Activated naive CD4-positive, alpha-beta T cell treated with anti-CD3 and anti-CD28 coated beads for 36 hours (primary cell): ENCODE measurements at regions not wholly inside any gene's neighbourhood (a gene's known extent, or its start where the extent isn't known, plus 50 kb on each side); places are given as distances from the start of the nearest gene placed in this dataset.
"Not testable (repeated sequence)": the region's sequence is repeated elsewhere in the genome, so short reads cannot be mapped to it uniquely, and the experiment has no call there.

Source experiments
- CTCF ChIA-PET: fragments of 350-600 bp; sonication (Branson Sonifier 250); formaldehyde crosslinking; loops from one replicate; lab custom pipeline; 2021; ENCODE audit warnings: antibody characterized with exemption; lab: Charles Lee
- DNase-seq: peaks from one replicate; pipeline ENCODE4 v3.0.0-alpha.2; 2020
- H3K27ac Mint-ChIP-seq: one replicate; pipeline ENCODE4 v1.8.0; 2021; ENCODE audit warnings: mild to moderate bottlenecking, mixed read lengths
- H3K27me3 Mint-ChIP-seq: one replicate; pipeline ENCODE4 v1.8.0; 2021; ENCODE audit warnings: low read depth, mixed read lengths
- H3K36me3 Mint-ChIP-seq: one replicate; pipeline ENCODE4 v1.8.0; 2021; ENCODE audit warnings: low read depth, mixed read lengths
- H3K4me1 Mint-ChIP-seq: one replicate; pipeline ENCODE4 v1.8.0; 2021; ENCODE audit warnings: low read depth, mixed read lengths
- H3K4me3 Mint-ChIP-seq: one replicate; pipeline ENCODE4 v1.8.0; 2021; ENCODE audit warnings: mild to moderate bottlenecking, moderate library complexity, mixed read lengths
- H3K9me3 Mint-ChIP-seq: one replicate; pipeline ENCODE4 v1.8.0; 2021; ENCODE audit warnings: mixed read lengths
- intact Hi-C: fragments of 100-400 bp; cut with micrococcal nuclease; formaldehyde crosslinking; loops from one replicate; pipeline ENCODE4 v1.15.1; 2023

DNA sequence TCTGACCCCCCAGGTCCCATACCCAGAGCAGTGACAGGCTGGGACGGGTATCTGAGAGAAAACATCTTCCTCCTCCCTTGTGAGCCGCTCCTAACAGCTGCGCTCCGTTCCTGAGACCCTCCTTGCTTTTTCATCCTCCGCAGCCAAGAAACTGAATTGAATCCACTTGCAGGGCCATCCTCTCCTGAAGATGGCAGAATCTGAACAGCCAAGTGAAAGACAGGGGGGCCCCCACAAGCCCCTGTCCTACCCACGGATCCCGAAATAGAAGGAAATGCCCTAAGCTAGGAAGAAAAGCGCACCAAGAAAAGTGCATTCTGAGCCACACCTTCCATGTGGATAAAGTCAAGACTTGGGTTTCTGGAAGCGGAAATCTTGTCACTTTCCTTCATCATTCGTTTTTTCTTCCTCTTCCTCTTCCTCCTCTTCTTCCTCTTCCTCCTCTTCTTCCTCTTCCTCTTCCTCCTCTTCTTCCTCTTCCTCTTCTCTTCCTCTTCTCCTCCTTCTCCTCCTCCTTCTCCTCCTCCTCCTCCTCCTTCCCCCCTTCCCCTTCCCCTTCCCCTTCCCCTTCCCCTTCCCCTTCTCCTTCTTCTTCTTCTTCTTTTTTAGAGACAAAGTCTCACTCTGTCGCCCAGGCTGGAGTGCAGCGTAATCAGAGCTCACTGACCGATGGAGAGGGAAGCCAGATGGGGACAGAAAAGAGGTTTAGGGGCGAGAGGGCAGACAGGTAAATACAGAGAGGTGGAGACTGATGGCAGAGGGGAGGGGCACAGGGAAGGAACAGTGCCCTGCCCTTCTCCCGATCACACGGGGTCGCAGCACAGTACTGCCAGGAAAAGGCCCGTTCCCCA lies 86.0 kb upstream of the WWC2 start:
- Mint-ChIP-seq H3K36me3 (no peaks in the 10 kb centered on the region), H3K27me3 (peaks cover 24% of the 10 kb centered on the region), H3K27ac (no peak overlapping the region), H3K4me3 (no peak overlapping the region), H3K9me3 (no peaks in the 10 kb centered on the region), H3K4me1 (no peaks in the 10 kb centered on the region)
- DNase-seq = no peak
- intact Hi-C loops = no loop called here
- CTCF ChIA-PET = no interaction called here

DNA sequence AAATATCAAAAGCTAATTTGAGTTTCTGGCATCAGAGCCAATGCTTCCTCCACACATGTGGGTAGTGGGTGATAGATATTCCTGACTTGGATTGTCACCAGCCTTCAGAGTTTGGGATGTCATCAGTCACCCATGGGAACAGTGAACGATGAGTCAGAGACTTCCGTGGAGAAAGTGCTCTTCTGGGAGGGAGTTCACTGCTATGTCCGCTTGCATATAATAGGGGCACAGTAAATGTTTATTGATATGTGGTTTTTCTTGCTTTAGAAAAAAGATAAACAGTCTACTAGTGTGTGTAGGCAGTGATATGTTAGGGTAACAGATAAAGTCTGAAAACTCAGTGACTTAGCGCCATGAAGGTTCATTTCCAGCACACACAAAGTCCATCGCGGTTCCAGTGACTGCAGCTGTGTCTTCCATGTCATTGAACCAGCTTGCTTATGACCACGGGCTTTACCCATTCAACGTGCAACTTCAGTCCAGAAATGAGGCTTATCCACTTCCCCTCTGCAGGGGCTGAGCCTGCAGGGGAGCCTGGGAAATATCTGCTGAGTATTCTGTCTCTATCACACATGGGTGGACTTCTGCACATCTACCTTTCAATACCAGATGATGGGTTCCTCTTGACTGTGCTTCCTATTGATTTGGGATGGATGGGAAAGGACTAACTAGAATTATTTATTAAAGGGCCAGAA lies 87.7 kb upstream of the WWC2 start:
- CTCF ChIA-PET = interaction anchor here (0.9 to 1.9 kb wide), 2 partner anchors 63 to 72 kb away, joined by 3 to 6 read pairs; no protein-coding TSS in a partner anchor
- H3K36me3 Mint-ChIP-seq = no peaks in the 10 kb centered on the region
- no peaks in the 10 kb centered on the region for H3K9me3 Mint-ChIP-seq

GRCh38 chr4:183008492-183008891 lies 90.6 kb upstream of the WWC2 start:
- Mint-ChIP-seq H3K27me3 (peaks cover 19% of the 10 kb centered on the region), H3K4me1 (no peaks in the 10 kb centered on the region), H3K9me3 (peaks cover 9% of the 10 kb centered on the region), H3K4me3 (no peak overlapping the region), H3K27ac (no peak overlapping the region), H3K36me3 (no peaks in the 10 kb centered on the region)
- intact Hi-C loops = no loop called here
- DNase-seq = no peak
- CTCF ChIA-PET = no interaction called here

More for the DNA sequence above, 87.7 kb upstream of the WWC2 start:
- no peak for DNase-seq
- H3K4me1 Mint-ChIP-seq = no peaks in the 10 kb centered on the region
- intact Hi-C loops = no loop called here
- H3K27me3 Mint-ChIP-seq = peaks cover 20% of the 10 kb centered on the region
- no peak overlapping the region for H3K27ac Mint-ChIP-seq
- H3K4me3 Mint-ChIP-seq = no peak overlapping the region

GRCh38 chr4:183004370-183004769 lies 87.2 kb upstream of the DCTD start:
- CTCF ChIA-PET, H3K27ac Mint-ChIP-seq, intact Hi-C loops, H3K4me1 Mint-ChIP-seq, H3K36me3 Mint-ChIP-seq, H3K4me3 Mint-ChIP-seq, DNase-seq: not testable (repeated sequence)
- Mint-ChIP-seq H3K9me3 (peaks cover 10% of the 10 kb centered on the region), H3K27me3 (peaks cover 12% of the 10 kb centered on the region)

- DNase-seq = no peak
- H3K9me3 Mint-ChIP-seq = peaks cover 15% of the 10 kb centered on the region
- peaks cover 5% of the 10 kb centered on the region for H3K27me3 Mint-ChIP-seq
- H3K36me3 Mint-ChIP-seq = no peaks in the 10 kb centered on the region
- intact Hi-C loops = no loop called here
- H3K27ac Mint-ChIP-seq = no peak overlapping the region
- no peaks in the 10 kb centered on the region for H3K4me1 Mint-ChIP-seq
- CTCF ChIA-PET = interaction anchor here (0.6 kb wide), 1 partner anchor 86 kb away, joined by 5 read pairs; no protein-coding TSS in a partner anchor
- no peak overlapping the region for H3K4me3 Mint-ChIP-seq
Measured at GRCh38 chr4:182994171-182994570, 77.0 kb upstream of the DCTD start.

GRCh38 chr4:182978152-182978827 lies 61.1 kb upstream of the DCTD start:
- intact Hi-C loops = no loop called here
- H3K36me3 Mint-ChIP-seq = no peaks in the 10 kb centered on the region
- DNase-seq = no peak
- peaks cover 45% of the 10 kb centered on the region for H3K27me3 Mint-ChIP-seq
- H3K27ac Mint-ChIP-seq = no peak overlapping the region
- no peaks in the 10 kb centered on the region for H3K9me3 Mint-ChIP-seq
- CTCF ChIA-PET = no interaction called here
- H3K4me1 Mint-ChIP-seq = peaks cover 4% of the 10 kb centered on the region
- H3K4me3 Mint-ChIP-seq = no peak overlapping the region

GRCh38 chr4:182975806-182976205 lies 58.6 kb upstream of the DCTD start:
- CTCF ChIA-PET = no interaction called here
- intact Hi-C loops = no loop called here
- no peaks in the 10 kb centered on the region for H3K9me3 Mint-ChIP-seq
- DNase-seq = peak; percentile 17
- peaks cover 33% of the 10 kb centered on the region for H3K27me3 Mint-ChIP-seq
- H3K4me3 Mint-ChIP-seq = no peak overlapping the region
- H3K27ac Mint-ChIP-seq = no peak overlapping the region
- H3K4me1 Mint-ChIP-seq = peaks cover 4% of the 10 kb centered on the region
- no peaks in the 10 kb centered on the region for H3K36me3 Mint-ChIP-seq

DNA sequence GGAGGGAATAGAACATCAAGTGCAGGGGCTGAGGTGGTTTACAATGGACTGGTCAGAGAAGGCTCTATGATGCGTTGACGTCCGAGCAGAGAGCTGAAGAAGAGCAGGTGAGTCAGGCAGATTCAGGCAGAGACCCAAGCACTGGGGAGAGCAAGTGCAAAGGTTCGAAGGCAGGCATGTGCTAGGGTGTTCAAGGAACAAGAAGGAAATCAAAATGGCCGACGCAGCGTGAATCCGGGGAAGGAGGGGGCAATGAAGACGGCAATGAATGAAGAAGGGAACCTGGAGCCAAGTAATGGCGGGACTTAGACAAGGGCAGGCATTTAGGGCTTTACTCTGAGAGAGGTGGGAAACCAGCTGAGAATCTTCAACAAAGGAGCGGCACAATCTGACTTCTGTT lies 56.8 kb upstream of the DCTD start:
- no peaks in the 10 kb centered on the region for H3K9me3 Mint-ChIP-seq
- CTCF ChIA-PET = no interaction called here

GRCh38 chr4:182973511-182973911 lies 56.3 kb upstream of the DCTD start:
- Mint-ChIP-seq H3K27me3 (peaks cover 39% of the 10 kb centered on the region), H3K4me1 (peaks cover 4% of the 10 kb centered on the region), H3K4me3 (no peak overlapping the region), H3K27ac (no peak overlapping the region), H3K36me3 (no peaks in the 10 kb centered on the region), H3K9me3 (no peaks in the 10 kb centered on the region)
- DNase-seq = no peak
- intact Hi-C loops = no loop called here
- CTCF ChIA-PET = no interaction called here

More for the DNA sequence above, 56.8 kb upstream of the DCTD start:
- intact Hi-C loops = no loop called here
- Mint-ChIP-seq H3K27ac (no peak overlapping the region), H3K4me1 (peaks cover 4% of the 10 kb centered on the region), H3K36me3 (no peaks in the 10 kb centered on the region), H3K4me3 (no peak overlapping the region), H3K27me3 (peaks cover 40% of the 10 kb centered on the region)
- DNase-seq = no peak

DNA sequence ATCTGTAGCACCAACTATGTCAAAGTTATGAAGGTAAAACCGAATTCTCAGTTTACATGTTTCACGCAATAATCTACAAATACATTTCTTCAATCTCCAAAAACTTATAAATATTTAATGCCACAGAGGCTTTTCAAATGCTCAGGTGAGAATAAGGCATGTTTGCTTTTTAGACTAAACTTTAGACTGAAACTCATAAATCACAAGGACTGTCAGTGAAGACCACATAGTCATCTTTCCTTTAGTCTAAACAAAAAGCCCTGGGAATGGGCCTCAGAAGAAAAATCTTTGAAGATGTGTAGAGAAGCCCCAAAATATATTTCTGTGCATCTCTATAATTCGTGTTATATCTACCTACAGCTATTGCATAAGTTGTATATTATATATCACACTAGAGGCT lies 54.5 kb upstream of the DCTD start:
- no peak for DNase-seq
- no peak overlapping the region for H3K4me3 Mint-ChIP-seq
- peaks cover 2% of the 10 kb centered on the region for H3K9me3 Mint-ChIP-seq
- H3K36me3 Mint-ChIP-seq = no peaks in the 10 kb centered on the region
- H3K27me3 Mint-ChIP-seq = peaks cover 43% of the 10 kb centered on the region
- CTCF ChIA-PET = no interaction called here
- peaks cover 4% of the 10 kb centered on the region for H3K4me1 Mint-ChIP-seq
- no peak overlapping the region for H3K27ac Mint-ChIP-seq
- intact Hi-C loops = no loop called here

GRCh38 chr4:182969651-182970279 lies 52.6 kb upstream of the DCTD start:
- Mint-ChIP-seq H3K36me3 (no peaks in the 10 kb centered on the region), H3K9me3 (peaks cover 2% of the 10 kb centered on the region), H3K27ac (no peak overlapping the region), H3K4me3 (no peak overlapping the region), H3K27me3 (peaks cover 48% of the 10 kb centered on the region), H3K4me1 (no peaks in the 10 kb centered on the region)
- CTCF ChIA-PET = no interaction called here
- DNase-seq = no peak
- intact Hi-C loops = no loop called here
